HL-60 (cell line): ENCODE measurements at regions not wholly inside any gene's neighbourhood (a gene's known extent, or its start where the extent isn't known, plus 50 kb on each side); places are given as distances from the start of the nearest gene placed in this dataset.

Experiments used
- CTCF ChIP-seq: IDR thresholded peaks from one replicate; pipeline ENCODE4 v1.5.1; 2011; ENCODE audit warnings: low read length, control low read depth, inconsistent platforms; ENCODE audit not compliant: insufficient read depth
- GABPA ChIP-seq: IDR thresholded peaks from 2 replicates; pipeline ENCODE4 v1.6.1; 2012; ENCODE audit warnings: low read depth
- POLR2AphosphoS5 ChIP-seq: IDR thresholded peaks from 2 replicates; pipeline ENCODE4 v1.6.1; 2012; ENCODE audit warnings: low read depth

GRCh38 chrX:15983034-15983433 is 128.4 kb upstream of the AP1S2 start:
- TF ChIP-seq CTCF (no peak), GABPA (no peak), POLR2AphosphoS5 (no peak)
